Body of pancreas (tissue), 4 donors: ENCODE measurements at regions not wholly inside any gene's neighbourhood (a gene's known extent, or its start where the extent isn't known, plus 50 kb on each side); places are given as distances from the start of the nearest gene placed in this dataset.

ENCODE experiments used
- ATAC-seq: fragments of 150-250 bp; one replicate; pipeline ENCODE4 v1.9.1; 2016
- DNase-seq, 4 donors: peaks; one replicate each; pipeline ENCODE4 v3.0.0-alpha.2; 2019
- H3K27ac ChIP-seq, 4 donors: fragments of 200-600 bp; sonication (generic); 1 replicate in 3 of 4; 2 replicates in 1 of 4; pipeline versions ENCODE4 v1.5.1 to v1.6.1; 2016 to 2019; ENCODE audit warnings: mild to moderate bottlenecking in 1 of 4, mixed read lengths in 1 of 4, moderate library complexity in 1 of 4
- H3K27me3 ChIP-seq, 2 donors: fragments of 200-600 bp; sonication (generic); one replicate each; pipeline ENCODE4 v1.6.0; 2016; ENCODE audit warnings: mild to moderate bottlenecking in 1 of 2
- H3K36me3 ChIP-seq, 2 donors: fragments of 200-600 bp; sonication (generic); replicated peaks in 1 of 2; 2 replicates each; pipeline ENCODE4 v1.5.1; 2016; ENCODE audit warnings: low read depth in 2 of 2; ENCODE audit not compliant: insufficient read depth in 1 of 2
- H3K4me1 ChIP-seq: fragments of 200-600 bp; sonication (generic); one replicate; pipeline ENCODE4 v1.6.0; 2016
- H3K4me3 ChIP-seq, 2 donors: fragments of 200-600 bp; sonication (generic); 1 replicate in 1 of 2; 2 replicates in 1 of 2; pipeline ENCODE4 v1.5.1; 2016 to 2019
- H3K9me3 ChIP-seq, 3 donors: fragments of 200-600 bp; sonication (generic); 1 replicate in 2 of 3; 2 replicates in 1 of 3; pipeline ENCODE4 v1.5.1; 2016
- POLR2A ChIP-seq, 3 donors: fragments of 450-650 bp; IDR thresholded peaks; one replicate each; pipeline ENCODE4 v1.6.1; 2016; ENCODE audit warnings: antibody characterized with exemption in 3 of 3, mild to moderate bottlenecking in 2 of 3
- WGBS, 2 donors: methylation state at CpG; one replicate each; pipeline ENCODE4 v1.1.5; 2017; 5-methylcytosine and 5-hydroxymethylcytosine counted together
- intact Hi-C: fragments of 100-400 bp; cut with DNase I; formaldehyde crosslinking; loops from one replicate; pipeline ENCODE4 v1.15.1; 2023
- TF ChIP-seq, protein P1 (sequence below), 7 experiments: fragments of 450-650 bp in 4 of 7; fragments of 200-600 bp in 3 of 7; sonication (generic) in 3 of 7; IDR thresholded peaks; one replicate each; pipeline ENCODE4 v1.5.1; 2016 to 2019; ENCODE audit warnings: antibody characterized with exemption in 7 of 7

DNA sequence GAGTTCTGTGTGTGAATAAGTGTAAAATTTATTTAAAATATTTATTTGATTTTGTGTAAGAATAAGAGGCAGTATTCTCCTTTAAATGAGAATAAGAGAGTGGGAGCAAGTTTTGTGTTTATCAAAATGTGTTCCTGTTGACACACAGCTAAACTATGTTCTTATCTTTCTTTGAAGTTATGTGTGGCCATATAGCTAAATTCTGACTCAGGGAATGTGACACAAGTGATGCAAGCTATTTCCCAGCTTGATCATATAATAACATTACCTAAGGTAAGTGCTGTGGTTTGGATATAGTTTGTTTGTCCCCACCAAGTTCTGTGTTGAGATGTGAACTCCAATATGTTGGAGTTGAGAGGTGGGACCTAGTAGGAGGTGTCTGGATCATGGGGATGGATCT, 740.0 kb upstream of the IGFBP7 start:
- H3K27me3 ChIP-seq, result no peaks in the 10 kb centered on the region
- no peak overlapping the region for H3K27ac ChIP-seq
- no peaks in the 10 kb centered on the region for H3K36me3 ChIP-seq
- no peak for ATAC-seq
- H3K4me1 ChIP-seq, result no peaks in the 10 kb centered on the region
- no peak for DNase-seq
- intact Hi-C loops, result no loop called here
- TF ChIP-seq POLR2A (IDR thresholded peaks at IDR 0.05), result no peak
- H3K9me3 ChIP-seq, result no peaks in the 10 kb centered on the region
- H3K4me3 ChIP-seq, result no peak overlapping the region

DNA sequence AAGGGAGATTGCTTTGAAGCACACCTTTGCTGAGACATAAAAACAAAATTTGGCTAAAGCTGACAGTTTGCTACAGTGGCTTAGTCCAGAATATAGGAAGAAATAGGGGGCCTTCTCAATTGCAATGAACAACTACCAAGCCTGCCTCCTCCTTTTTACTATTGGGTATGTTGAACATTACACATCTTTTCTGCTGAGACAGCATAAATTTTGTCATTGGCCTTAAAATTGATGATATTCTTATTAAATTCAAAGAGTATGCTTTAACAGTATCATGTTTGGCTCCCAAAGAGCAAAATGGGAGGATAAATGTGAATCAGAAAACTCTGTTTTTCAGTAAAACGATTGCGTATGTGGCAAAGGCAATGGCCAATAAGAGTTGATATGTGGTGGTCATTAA, 721.9 kb upstream of the IGFBP7 start:
- no peaks in the 10 kb centered on the region for H3K4me1 ChIP-seq
- TF ChIP-seq, protein P1, sequence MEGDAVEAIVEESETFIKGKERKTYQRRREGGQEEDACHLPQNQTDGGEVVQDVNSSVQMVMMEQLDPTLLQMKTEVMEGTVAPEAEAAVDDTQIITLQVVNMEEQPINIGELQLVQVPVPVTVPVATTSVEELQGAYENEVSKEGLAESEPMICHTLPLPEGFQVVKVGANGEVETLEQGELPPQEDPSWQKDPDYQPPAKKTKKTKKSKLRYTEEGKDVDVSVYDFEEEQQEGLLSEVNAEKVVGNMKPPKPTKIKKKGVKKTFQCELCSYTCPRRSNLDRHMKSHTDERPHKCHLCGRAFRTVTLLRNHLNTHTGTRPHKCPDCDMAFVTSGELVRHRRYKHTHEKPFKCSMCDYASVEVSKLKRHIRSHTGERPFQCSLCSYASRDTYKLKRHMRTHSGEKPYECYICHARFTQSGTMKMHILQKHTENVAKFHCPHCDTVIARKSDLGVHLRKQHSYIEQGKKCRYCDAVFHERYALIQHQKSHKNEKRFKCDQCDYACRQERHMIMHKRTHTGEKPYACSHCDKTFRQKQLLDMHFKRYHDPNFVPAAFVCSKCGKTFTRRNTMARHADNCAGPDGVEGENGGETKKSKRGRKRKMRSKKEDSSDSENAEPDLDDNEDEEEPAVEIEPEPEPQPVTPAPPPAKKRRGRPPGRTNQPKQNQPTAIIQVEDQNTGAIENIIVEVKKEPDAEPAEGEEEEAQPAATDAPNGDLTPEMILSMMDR (IDR thresholded peaks at IDR 0.05), result no peak
- no peak for TF ChIP-seq POLR2A (IDR thresholded peaks at IDR 0.05)
- no peak overlapping the region for H3K4me3 ChIP-seq
- H3K9me3 ChIP-seq, result no peaks in the 10 kb centered on the region
- H3K36me3 ChIP-seq, result no peaks in the 10 kb centered on the region
- no peaks in the 10 kb centered on the region for H3K27me3 ChIP-seq
- WGBS, 2 donors, result 72 to 79% methylated on average over 2 of the region's 2 CpGs
- intact Hi-C loops, result no loop called here
- no peak for DNase-seq
- no peak overlapping the region for H3K27ac ChIP-seq
- no peak for ATAC-seq

DNA sequence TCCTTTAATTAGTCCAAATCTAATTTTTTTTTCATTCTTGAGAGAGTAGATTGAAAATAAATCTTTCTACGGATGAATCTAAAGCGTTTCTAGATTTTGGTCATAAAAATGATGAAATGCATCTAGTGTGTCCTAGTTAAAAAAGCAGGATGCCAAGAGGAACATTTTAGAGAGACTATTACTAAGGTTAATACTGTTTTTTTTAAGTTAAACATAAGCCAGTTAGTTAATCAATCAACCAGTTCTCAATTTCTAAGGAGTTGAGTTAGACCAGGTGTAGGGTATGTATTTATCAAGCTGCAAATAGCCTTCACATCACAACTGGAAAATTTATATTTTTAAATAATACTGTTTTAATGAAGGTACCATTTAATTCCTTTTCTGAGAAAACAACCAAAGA, 679.5 kb upstream of the IGFBP7 start:
- WGBS, 2 donors, result 16 to 27% methylated on average over 2 of the region's 2 CpGs
- no peak for TF ChIP-seq POLR2A (IDR thresholded peaks at IDR 0.05)
- TF ChIP-seq, protein P1 (IDR thresholded peaks at IDR 0.05), result no peak
- no peaks in the 10 kb centered on the region for H3K4me1 ChIP-seq
- DNase-seq, result no peak
- intact Hi-C loops, result no loop called here
- H3K27ac ChIP-seq, result no peak overlapping the region
- H3K9me3 ChIP-seq, result no peaks in the 10 kb centered on the region
- no peaks in the 10 kb centered on the region for H3K36me3 ChIP-seq
- no peaks in the 10 kb centered on the region for H3K27me3 ChIP-seq
- H3K4me3 ChIP-seq, result no peak overlapping the region
- ATAC-seq, result no peak

DNA sequence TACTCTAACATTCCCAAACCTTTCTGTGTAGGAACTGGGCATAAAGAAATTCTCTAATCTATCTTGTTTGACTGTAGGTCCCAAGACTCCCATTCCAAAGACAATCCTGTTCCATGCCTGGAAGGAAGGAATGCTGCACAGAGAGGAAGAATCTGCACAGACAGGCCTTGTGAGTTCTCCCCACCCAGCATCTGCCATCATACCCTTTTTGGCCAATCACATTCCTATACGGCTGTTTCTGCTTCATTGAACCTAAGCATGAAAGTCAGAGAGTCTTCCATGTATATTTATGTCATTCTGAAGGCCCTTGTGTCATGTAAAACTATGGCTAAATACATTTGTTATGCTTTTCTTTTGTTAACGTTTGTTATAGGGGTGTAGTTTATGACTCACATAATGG, 667.7 kb upstream of the IGFBP7 start:
- no peaks in the 10 kb centered on the region for H3K27me3 ChIP-seq
- WGBS, 2 donors, result 43 to 49% methylated on average over 2 of the region's 2 CpGs

DNA sequence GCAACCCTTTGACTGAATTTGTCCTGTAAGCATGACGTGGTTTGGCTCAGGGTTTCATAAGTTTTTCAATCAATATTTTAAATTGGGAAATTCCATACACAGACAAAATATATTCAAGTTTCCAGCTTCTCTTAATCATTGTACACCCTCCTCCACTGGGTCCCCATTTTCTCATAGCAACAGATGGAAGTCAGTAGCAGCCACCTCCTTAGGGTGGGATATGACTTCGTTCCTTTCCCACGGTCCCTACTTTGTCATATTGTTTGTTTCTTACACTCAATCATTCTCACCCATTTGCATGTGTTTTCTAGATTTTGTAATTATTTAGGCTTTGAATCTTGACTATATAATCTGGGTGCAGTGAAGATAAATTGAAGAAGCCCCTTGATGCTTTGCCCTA, 664.5 kb upstream of the IGFBP7 start:
- H3K36me3 ChIP-seq, result no peaks in the 10 kb centered on the region
- no peaks in the 10 kb centered on the region for H3K4me1 ChIP-seq
- H3K4me3 ChIP-seq, result no peak overlapping the region
- WGBS, 2 donors, result 57 to 78% methylated on average over 3 of the region's 3 CpGs
- intact Hi-C loops, result no loop called here
- ATAC-seq (no peak), DNase-seq (no peak)
- H3K27ac ChIP-seq, result no peak overlapping the region
- H3K27me3 ChIP-seq, result no peaks in the 10 kb centered on the region
- TF ChIP-seq POLR2A (IDR thresholded peaks at IDR 0.05), result no peak
- TF ChIP-seq, protein P1 (IDR thresholded peaks at IDR 0.05), result no peak
- H3K9me3 ChIP-seq, result no peaks in the 10 kb centered on the region

More for the DNA sequence above, 667.7 kb upstream of the IGFBP7 start:
- Histone ChIP-seq H3K4me3 (no peak overlapping the region), H3K36me3 (no peaks in the 10 kb centered on the region), H3K9me3 (no peaks in the 10 kb centered on the region), H3K27ac (no peak overlapping the region), H3K4me1 (no peaks in the 10 kb centered on the region)
- intact Hi-C loops, result no loop called here
- no peak for DNase-seq
- no peak for ATAC-seq
- TF ChIP-seq POLR2A (IDR thresholded peaks at IDR 0.05), result no peak

DNA sequence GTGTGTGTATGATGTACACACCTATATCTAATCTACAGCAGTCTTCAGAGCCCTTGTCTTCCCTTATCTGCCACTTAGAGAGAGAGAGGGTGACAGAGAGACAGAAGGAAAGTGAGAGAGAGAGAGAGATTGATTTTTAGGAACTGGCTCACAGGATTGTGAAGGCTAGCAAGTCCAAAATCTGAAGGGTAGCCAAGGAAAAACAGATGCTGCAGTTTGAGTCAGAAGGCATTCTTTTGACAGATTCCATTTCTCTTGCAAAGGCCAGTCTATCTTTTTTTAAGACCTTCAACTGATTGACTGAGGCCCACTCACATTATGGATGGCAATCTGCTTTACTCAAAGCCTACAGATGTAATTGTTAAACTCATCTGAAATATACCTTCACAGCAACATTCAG, 664.0 kb upstream of the IGFBP7 start:
- Histone ChIP-seq H3K4me3 (no peak overlapping the region), H3K36me3 (no peaks in the 10 kb centered on the region), H3K9me3 (no peaks in the 10 kb centered on the region), H3K4me1 (no peaks in the 10 kb centered on the region), H3K27ac (no peak overlapping the region), H3K27me3 (no peaks in the 10 kb centered on the region)
- ATAC-seq (no peak), DNase-seq (no peak)
- intact Hi-C loops, result no loop called here
- TF ChIP-seq, protein P1 (IDR thresholded peaks at IDR 0.05), result no peak
- no peak for TF ChIP-seq POLR2A (IDR thresholded peaks at IDR 0.05)
